HepG2 (cell line): ENCODE measurements at regions not wholly inside any gene's neighbourhood (a gene's known extent, or its start where the extent isn't known, plus 50 kb on each side); places are given as distances from the start of the nearest gene placed in this dataset.

Experiments
- ATAC-seq: fragments of 200-7000 bp; cut with Tn5 transposase; 3 replicates; pipeline ENCODE4 v1.9.1; 2020; ENCODE audit warnings: mild to moderate bottlenecking, moderate library complexity
- BruUV-seq: library from RNA; stranded (reverse); fragments of 400-500 nt; replicated peaks from 2 replicates; lab custom pipeline; 2021; lab: Mats Ljungman, UMichigan
- CTCF ChIA-PET: fragments of 300-600 bp; formaldehyde crosslinking; extraction: SDS; loops from one replicate; lab custom pipeline; 2021; ENCODE audit warnings: low total read pairs, inconsistent platforms, low intra/inter-chr PET ratio; lab: Yijun Ruan, JAX
- POLR2A ChIA-PET: fragments of 350-600 bp; sonication (Branson Sonifier 250); formaldehyde crosslinking; loops from one replicate; lab custom pipeline; 2020; ENCODE audit warnings: antibody characterized with exemption, inconsistent platforms; lab: Yijun Ruan, JAX
- DNase-seq: peaks from one replicate; pipeline ENCODE4 v3.0.0-alpha.2; 2015; ENCODE audit warnings: low spot score
- FAIRE-seq: peaks from 3 replicates; lab custom pipeline; 2011; peaks lifted over from hg19 to GRCh38; lab: Jason Lieb, UNC
- H2AFZ ChIP-seq: one replicate; pipeline ENCODE4 v1.6.1; 2011; ENCODE audit warnings: low read length, inconsistent platforms
- H3K27ac ChIP-seq: fragments of 300-600 bp; 3 replicates; pipeline ENCODE4 v1.8.0; 2011; ENCODE audit warnings: mixed run types, mild to moderate bottlenecking, mixed read lengths, low read length, inconsistent platforms; ENCODE audit not compliant: insufficient read depth; ENCODE audit errors: extremely low read length
- H3K27me3 ChIP-seq, 2 experiments: fragments of 200-600 bp in 1 of 2; 2 replicates in 1 of 2; 3 replicates in 1 of 2; pipeline versions ENCODE4 v1.6.0 to v1.8.0; 2011; ENCODE audit warnings: low read length in 2 of 2, mild to moderate bottlenecking in 2 of 2, moderate library complexity in 2 of 2, inconsistent platforms in 1 of 2; ENCODE audit not compliant: insufficient read depth in 2 of 2, control insufficient read depth in 1 of 2
- H3K36me3 ChIP-seq, 2 experiments: fragments of 200-600 bp in 1 of 2; replicated peaks in 1 of 2; 2 replicates in 1 of 2; 3 replicates in 1 of 2; pipeline versions ENCODE4 v1.5.1 to v1.8.0; 2011; ENCODE audit warnings: low read length in 2 of 2, inconsistent platforms in 1 of 2; ENCODE audit not compliant: insufficient read depth in 2 of 2, control insufficient read depth in 1 of 2
- H3K4me1 ChIP-seq: 2 replicates; pipeline ENCODE4 v1.5.1; 2012; ENCODE audit warnings: low read length, inconsistent platforms; ENCODE audit not compliant: insufficient read depth
- H3K4me2 ChIP-seq: 2 replicates; pipeline ENCODE4 v1.6.0; 2011; ENCODE audit warnings: low read depth, low read length, inconsistent platforms
- H3K4me3 ChIP-seq, 3 experiments: fragments of 200-600 bp in 1 of 3; sonication (generic), shearing (Covaris generic) in 1 of 3; replicated peaks in 1 of 3; 2 replicates each; pipeline ENCODE4 v1.5.1; 2011 to 2016; ENCODE audit warnings: low read length in 3 of 3, inconsistent platforms in 2 of 3, low read depth in 2 of 3, mild to moderate bottlenecking in 2 of 3, control low read depth in 1 of 3, mixed read lengths in 1 of 3; ENCODE audit not compliant: insufficient read depth in 1 of 3
- H3K79me2 ChIP-seq: one replicate; pipeline ENCODE4 v1.6.1; 2011; ENCODE audit warnings: low read length, inconsistent platforms; ENCODE audit not compliant: insufficient read depth
- H3K9ac ChIP-seq: 2 replicates; pipeline ENCODE4 v1.6.0; 2011; ENCODE audit warnings: mild to moderate bottlenecking, low read depth, low read length, inconsistent platforms; ENCODE audit not compliant: insufficient read depth
- H3K9me3 ChIP-seq: 2 replicates; pipeline ENCODE4 v1.5.1; 2012; ENCODE audit warnings: mild to moderate bottlenecking, low read length
- H4K20me1 ChIP-seq: 2 replicates; pipeline ENCODE4 v1.6.0; 2011; ENCODE audit warnings: inconsistent platforms, mild to moderate bottlenecking, low read length, moderate library complexity; ENCODE audit not compliant: insufficient read depth
- BRCA1 ChIP-seq: sonication (generic); formaldehyde crosslinking; IDR thresholded peaks from 2 replicates; pipeline ENCODE4 v1.4.0; 2020; ENCODE audit warnings: missing genetic modification reagents
- ETV6 ChIP-seq: sonication (generic); formaldehyde crosslinking; conservative IDR thresholded peaks from 2 replicates; pipeline ENCODE4 v1.4.0; 2020; ENCODE audit warnings: missing genetic modification reagents
- KLF9 ChIP-seq: IDR thresholded peaks from 2 replicates; pipeline ENCODE4 v1.6.1; 2016; ENCODE audit warnings: low read depth
- NFKB2 ChIP-seq: sonication (generic); formaldehyde crosslinking; IDR thresholded peaks from 2 replicates; pipeline ENCODE4 v1.4.0; 2020; ENCODE audit warnings: missing genetic modification reagents, borderline replicate concordance
- RARG ChIP-seq: sonication (generic); formaldehyde crosslinking; IDR thresholded peaks from 2 replicates; pipeline ENCODE4 v1.4.0; 2020; ENCODE audit warnings: low read depth, mild to moderate bottlenecking, missing genetic modification reagents
- RXRA ChIP-seq: sonication (generic); formaldehyde crosslinking; IDR thresholded peaks from 2 replicates; pipeline ENCODE4 v1.5.1; 2020; ENCODE audit warnings: missing genetic modification reagents
- SRSF4 ChIP-seq: fragments of 200-400 bp; formaldehyde crosslinking; IDR thresholded peaks from one replicate; pipeline ENCODE4 v1.6.1; 2018; ENCODE audit warnings: mild to moderate bottlenecking, low read depth, low read length, moderate library complexity; ENCODE audit not compliant: poor library complexity, severe bottlenecking
- THAP11 ChIP-seq: IDR thresholded peaks from 2 replicates; pipeline ENCODE4 v1.6.1; 2016; ENCODE audit warnings: missing biosample characterization, missing genetic modification reagents
- XRCC5 ChIP-seq: fragments of 200-400 bp; formaldehyde crosslinking; optimal IDR thresholded peaks from 2 replicates; pipeline ENCODE3; 2017; ENCODE audit warnings: mild to moderate bottlenecking, low read length
- ZMYM2 ChIP-seq: sonication (generic); formaldehyde crosslinking; IDR thresholded peaks from 2 replicates; pipeline ENCODE4 v1.8.0; 2022; ENCODE audit warnings: mild to moderate bottlenecking, missing genetic modification reagents
- ZNF530 ChIP-seq: sonication (generic); formaldehyde crosslinking; IDR thresholded peaks from 2 replicates; pipeline ENCODE4 v1.5.0; 2020; ENCODE audit warnings: low read depth, mild to moderate bottlenecking, missing genetic modification reagents
- ZNF549 ChIP-seq: sonication (generic); formaldehyde crosslinking; IDR thresholded peaks from 2 replicates; pipeline ENCODE4 v1.5.0; 2020; ENCODE audit warnings: missing genetic modification reagents
- WGBS: methylation state at CpG from one replicate; pipeline ENCODE4 v1.1.6; 2017; ENCODE audit warnings: low lambda C conversion rate; 5-methylcytosine and 5-hydroxymethylcytosine counted together
- in situ Hi-C: cut with HindIII; loops from 2 replicates; pipeline ENCODE4 v1.10.0; 2017; ENCODE audit warnings: low pct_unique_long_range_greater_than_20kb; ENCODE audit not compliant: extremely low pct_ligation_motif_present
- intact Hi-C: fragments of 100-400 bp; cut with micrococcal nuclease; formaldehyde crosslinking; loops from one replicate; pipeline ENCODE4 v1.10.0; 2022; ENCODE audit not compliant: unreplicated experiment
- TF ChIP-seq, protein P1 (sequence below), 2 experiments: fragments of 450-650 bp in 1 of 2; sonication (generic) in 1 of 2; formaldehyde crosslinking in 1 of 2; IDR thresholded peaks; 2 replicates each; pipeline versions ENCODE4 v1.6.1 to v1.8.0; 2016 to 2022; ENCODE audit warnings: antibody characterized with exemption in 1 of 2, mild to moderate bottlenecking in 1 of 2, missing genetic modification reagents in 1 of 2

DNA sequence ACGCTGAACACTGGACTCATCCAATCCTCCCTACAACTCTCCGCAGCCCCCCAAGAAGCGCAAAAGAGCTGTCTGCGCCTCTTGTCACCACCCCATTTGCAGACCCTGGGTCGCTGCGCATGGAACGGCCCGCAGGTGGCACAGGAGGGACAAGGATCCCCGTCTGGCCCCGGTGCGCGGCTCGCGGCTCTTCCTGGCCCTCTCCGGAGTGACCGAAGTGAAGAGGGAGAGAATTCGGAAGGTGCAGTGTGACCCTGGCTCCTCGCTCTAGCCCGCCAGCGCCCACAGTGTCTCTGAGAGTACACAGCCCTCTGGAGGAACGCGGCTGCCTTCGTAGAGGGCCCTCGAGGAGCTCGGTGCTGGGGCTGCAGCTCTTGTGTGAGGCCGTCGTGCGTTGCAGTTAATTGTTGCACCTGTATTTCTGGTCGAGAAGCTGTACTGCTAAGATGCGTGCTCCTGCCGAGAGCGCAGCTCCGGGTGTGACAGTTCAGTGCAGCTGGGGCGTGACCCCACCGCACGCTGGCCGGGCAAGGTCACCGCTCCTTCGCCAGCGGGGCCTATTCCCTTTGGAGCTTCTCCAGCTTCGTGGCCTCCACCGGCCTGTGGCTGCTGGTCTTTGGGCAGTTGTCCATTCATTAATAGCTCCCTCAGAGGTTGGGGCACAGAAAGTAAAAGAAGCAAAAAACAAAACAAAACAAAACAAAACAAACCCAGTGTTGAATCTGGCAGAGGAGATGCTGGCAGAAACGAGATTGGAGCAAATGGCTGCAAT, 119.0 kb downstream of the SEC23IP start (continued):
- no peak for TF ChIP-seq RARG (CRISPR knock-in tag)

DNA sequence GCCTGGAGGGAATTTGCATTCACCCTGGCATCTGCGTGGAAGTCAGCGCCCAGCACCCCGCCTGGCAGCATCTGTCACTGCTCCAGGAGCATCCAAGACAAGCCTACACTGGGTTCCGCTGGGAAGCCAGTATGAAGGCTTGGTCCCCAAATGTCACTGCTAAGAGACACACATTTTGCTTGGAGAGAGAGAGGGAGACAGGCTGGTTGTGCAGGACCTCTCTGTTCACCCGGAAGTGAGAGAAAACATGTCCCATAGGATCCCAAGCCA, 119.5 kb downstream of the SEC23IP start:
- Histone ChIP-seq H3K4me2 (no peak overlapping the region), H3K4me1 (0 out of 2 replicates have a peak, but pooled peaks cover 5% of the 10 kb centered on the region), H2AFZ (no peak overlapping the region), H3K9me3 (no peaks in the 10 kb centered on the region), H3K4me3 (no peak overlapping the region), H3K9ac (no peak overlapping the region), H4K20me1 (no peaks in the 10 kb centered on the region), H3K36me3 (no peaks in the 10 kb centered on the region), H3K27me3 (peaks cover 3 to 30% of the 10 kb centered on the region in 2 experiments; a peak in 4 of 5 replicates), H3K79me2 (no peaks in the 10 kb centered on the region), H3K27ac (no peak overlapping the region)
- DNase-seq (no peak), FAIRE-seq (no peak), ATAC-seq (no peak)
- WGBS: 43% methylated on average over 3 of the region's 5 CpGs
- POLR2A ChIA-PET: no interaction called here
- TF ChIP-seq, protein P1, sequence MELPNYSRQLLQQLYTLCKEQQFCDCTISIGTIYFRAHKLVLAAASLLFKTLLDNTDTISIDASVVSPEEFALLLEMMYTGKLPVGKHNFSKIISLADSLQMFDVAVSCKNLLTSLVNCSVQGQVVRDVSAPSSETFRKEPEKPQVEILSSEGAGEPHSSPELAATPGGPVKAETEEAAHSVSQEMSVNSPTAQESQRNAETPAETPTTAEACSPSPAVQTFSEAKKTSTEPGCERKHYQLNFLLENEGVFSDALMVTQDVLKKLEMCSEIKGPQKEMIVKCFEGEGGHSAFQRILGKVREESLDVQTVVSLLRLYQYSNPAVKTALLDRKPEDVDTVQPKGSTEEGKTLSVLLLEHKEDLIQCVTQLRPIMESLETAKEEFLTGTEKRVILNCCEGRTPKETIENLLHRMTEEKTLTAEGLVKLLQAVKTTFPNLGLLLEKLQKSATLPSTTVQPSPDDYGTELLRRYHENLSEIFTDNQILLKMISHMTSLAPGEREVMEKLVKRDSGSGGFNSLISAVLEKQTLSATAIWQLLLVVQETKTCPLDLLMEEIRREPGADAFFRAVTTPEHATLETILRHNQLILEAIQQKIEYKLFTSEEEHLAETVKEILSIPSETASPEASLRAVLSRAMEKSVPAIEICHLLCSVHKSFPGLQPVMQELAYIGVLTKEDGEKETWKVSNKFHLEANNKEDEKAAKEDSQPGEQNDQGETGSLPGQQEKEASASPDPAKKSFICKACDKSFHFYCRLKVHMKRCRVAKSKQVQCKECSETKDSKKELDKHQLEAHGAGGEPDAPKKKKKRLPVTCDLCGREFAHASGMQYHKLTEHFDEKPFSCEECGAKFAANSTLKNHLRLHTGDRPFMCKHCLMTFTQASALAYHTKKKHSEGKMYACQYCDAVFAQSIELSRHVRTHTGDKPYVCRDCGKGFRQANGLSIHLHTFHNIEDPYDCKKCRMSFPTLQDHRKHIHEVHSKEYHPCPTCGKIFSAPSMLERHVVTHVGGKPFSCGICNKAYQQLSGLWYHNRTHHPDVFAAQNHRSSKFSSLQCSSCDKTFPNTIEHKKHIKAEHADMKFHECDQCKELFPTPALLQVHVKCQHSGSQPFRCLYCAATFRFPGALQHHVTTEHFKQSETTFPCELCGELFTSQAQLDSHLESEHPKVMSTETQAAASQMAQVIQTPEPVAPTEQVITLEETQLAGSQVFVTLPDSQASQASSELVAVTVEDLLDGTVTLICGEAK (IDR thresholded peaks at IDR 0.05): no peak
- TF ChIP-seq, protein P1 (CRISPR knock-in tag; IDR thresholded peaks at IDR 0.05): no peak
- TF ChIP-seq ZNF530: no peak
- no peak for TF ChIP-seq XRCC5
- TF ChIP-seq ETV6 (CRISPR knock-in tag): no peak
- TF ChIP-seq NFKB2 (CRISPR knock-in tag): no peak
- TF ChIP-seq RXRA: no peak
- no peak for TF ChIP-seq SRSF4
- no peak for TF ChIP-seq THAP11 (CRISPR knock-in tag)
- no peak for TF ChIP-seq BRCA1
- no peak for TF ChIP-seq KLF9 (CRISPR knock-in tag)
- no peak for TF ChIP-seq ZMYM2 (CRISPR knock-in tag)
- no peak for TF ChIP-seq ZNF549 (CRISPR knock-in tag)
- no TSS peak for BruUV-seq
- intact Hi-C loops (no loop called here), in situ Hi-C loops (no loop called here)
- CTCF ChIA-PET: no interaction called here
